ENCODE measurements at regions not wholly inside any gene's neighbourhood (a gene's known extent, or its start where the extent isn't known, plus 50 kb on each side); places are given as distances from the start of the nearest gene placed in this dataset.

GRCh38 chr16:85394456-85395206 is 218.5 kb upstream of the GSE1 start:
- no peak for DNase-seq

DNA sequence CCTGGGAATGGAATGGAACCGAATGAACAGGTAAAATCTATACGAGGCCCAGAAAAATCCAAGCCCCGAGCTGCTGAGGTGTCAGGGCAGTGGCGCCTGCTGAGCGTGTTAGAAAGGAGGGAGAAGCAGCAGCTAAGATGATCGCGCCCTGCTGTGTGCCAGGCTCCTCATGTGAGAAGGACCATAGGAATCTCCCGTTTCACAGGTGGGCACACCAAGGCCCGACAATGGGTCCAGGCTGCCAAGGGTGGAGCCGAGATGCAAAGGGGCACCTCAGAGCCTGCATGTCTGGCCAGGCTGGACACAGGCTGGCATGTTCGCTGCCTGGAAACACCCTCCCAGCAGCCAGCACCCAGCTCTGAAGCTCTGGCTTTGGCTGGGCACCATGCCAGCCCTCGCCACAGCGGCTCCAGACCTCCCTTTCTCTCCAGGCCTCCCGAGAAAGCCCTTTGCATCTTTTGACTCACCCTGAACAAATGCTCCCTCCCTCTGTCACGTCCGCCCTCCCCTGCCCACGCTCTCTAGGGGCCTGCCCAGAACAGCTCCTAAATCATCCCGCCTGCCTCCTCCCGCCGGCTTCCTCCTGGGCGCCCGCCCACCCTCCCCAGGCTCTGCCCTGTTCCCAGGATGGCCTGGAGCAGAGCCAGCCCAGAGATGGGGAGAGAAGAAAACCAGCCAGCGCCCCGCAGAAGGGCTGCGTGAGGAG is 217.8 kb upstream of the GSE1 start:
- DNase-seq = no peak

DNA sequence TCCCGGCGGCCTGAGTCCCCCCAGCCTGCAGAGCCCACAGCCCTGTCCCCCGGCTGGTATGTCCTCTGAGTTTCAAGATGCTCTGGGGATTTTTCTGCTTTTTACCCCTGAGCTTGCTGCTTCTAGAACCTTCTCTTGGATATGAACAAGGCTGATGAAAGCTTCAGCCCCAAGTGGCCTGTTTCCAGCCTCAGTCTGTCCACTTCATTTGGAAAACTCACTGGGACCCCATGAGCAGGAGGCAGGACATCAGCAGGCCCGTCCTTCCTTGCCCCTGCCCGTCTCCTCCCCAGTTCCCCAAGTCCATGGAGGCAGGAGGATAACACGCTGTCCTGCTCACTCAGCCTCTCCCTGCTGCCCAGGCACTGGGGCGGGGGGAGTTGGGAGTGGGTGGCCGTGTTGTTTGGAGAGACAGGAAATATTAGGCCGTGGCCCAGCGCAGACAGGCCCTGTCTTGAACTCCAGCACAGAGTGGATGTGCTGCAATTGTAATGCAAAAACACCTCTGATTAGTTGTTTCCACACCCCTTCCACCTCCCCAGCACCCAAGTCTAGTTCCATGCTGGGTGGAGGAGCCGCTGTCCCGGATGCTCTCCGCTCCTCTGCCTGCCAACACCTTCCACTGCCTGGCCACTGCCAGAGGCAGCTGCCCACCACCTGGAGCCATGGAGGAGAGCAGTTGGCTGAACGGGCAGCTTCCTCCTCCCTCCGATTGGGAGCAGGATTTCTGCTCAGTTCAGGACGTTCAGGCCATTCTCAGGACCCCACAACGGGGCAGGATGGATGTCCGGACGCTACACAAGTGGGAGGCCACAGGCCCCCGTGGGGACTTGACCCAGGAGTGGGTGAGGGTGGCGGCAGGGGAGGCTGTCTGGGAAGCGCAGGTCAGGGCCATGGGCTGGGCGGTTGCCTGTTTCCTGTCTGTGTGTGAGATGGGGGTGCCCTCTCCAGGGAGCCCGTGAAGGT is 216.9 kb upstream of the GSE1 start:
- no peak for DNase-seq

GRCh38 chr16:85396879-85397871 is 215.9 kb upstream of the GSE1 start:
- DNase-seq = no peak

- no peak for DNase-seq
These were observed 215.1 kb upstream of the GSE1 start for GRCh38 chr16:85398050-85398451.

GRCh38 chr16:85398688-85399582 is 214.2 kb upstream of the GSE1 start:
- DNase-seq = no peak

GRCh38 chr16:85399583-85400284 is 213.4 kb upstream of the GSE1 start:
- no peak for DNase-seq

DNA sequence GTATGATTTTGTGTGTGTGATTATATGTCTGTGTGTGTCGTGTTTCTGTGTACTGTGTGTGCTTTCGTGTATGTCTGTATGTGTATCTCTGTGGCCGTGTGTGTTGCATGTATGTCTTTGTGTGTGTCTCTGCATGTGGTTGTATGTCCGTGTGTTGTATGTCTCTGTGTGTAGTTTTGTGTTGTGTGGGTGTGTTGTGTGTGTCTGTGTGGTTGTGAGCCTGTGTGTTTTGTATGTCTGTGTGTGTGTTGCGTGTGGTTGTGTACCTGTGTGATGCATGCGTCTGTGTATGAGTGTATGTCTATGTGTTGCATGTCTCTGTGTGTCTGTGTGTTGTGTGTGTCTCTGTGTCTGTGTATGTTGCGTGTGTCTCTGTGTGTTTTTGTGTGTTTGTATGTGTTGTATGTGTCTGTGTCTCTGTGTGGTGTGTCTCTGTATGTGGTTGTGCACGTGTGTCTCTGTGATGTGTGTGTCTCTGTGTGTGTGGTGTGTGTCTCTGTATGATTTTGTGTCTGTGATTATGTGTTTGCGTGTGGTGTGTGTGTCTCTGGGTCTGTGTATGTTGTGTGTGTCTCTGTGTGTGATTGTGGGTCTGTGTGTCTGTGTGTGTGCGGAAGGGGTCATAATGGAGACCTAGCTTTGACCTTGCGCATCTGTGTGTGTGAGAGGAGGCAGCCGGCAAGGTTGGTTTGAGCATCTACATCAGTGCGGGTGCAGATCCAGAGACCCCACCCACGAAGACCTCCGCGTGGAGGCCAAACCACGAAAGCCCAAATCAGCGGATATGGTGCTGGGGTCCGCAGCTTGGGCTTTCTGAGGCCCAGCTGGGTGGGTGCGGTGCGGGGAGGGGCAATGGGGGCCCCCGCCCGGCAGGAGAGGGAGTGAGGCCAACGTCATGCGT is 212.6 kb upstream of the GSE1 start:
- DNase-seq = no peak

DNA sequence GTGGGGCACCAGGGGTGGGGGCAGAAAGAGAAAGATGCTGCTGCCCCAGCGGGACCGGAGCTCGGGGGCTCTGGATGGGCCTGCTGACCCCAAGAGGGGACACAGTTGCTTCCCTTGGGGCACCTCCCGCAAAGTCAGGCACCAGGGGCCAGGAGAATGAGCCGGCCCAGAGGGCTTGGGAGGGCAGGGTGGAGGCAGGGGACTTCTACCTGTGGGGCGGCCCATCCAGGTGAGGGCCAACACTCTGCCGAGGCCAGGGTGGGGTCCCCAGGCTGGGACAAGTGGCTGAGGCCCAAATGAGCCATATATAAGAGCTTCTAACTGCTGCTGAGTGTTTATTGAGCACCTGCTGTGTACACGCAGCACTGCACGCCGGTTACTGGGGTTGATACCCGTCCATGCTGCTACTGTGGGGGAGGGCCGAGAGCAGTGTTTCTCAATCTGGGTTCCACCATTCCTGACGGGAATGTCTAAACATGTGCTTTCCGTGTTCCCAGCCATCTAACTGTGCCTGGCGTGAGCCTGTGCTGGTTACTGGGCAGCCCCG is 211.7 kb upstream of the GSE1 start:
- no peak for DNase-seq

GRCh38 chr16:85401917-85402766 is 211.0 kb upstream of the GSE1 start:
- no peak for DNase-seq

DNA sequence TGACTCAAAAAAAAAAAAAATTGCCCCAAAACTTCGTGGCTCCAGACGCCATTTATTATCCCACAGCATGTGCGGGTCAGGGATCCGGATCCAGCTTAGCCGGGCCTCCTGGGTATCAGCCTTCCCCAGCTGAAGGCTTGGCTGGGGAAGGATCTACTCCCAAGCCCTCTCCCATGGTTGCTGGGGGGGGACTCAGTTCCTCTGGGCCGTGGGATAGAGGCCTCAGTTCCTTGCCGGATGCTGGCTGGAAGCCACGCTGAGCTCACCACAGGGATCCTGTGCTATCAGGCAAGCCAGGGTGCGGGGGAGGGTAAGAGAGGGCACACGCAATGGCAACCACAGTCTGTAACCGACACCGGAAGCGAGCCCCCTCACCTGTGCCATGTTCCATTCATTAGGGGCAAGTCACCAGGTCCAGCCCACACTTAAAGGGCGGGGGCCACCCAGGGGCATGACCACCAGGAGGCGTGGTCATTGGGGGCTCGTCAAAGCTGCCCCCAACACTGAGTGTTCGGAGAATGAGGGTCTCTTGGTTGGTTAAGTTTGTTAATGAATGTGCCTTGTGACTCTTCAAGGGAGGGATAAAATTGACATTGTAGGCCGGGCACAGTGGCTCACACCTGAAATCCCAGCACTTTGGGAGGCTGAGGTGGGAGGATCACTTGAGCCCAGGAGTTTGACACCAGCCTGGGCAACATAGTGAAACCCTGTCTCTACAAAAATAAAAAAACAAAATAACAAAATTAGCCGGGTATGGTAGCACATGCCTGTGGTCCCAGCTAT is 210.0 kb upstream of the GSE1 start:
- no peak for DNase-seq

DNA sequence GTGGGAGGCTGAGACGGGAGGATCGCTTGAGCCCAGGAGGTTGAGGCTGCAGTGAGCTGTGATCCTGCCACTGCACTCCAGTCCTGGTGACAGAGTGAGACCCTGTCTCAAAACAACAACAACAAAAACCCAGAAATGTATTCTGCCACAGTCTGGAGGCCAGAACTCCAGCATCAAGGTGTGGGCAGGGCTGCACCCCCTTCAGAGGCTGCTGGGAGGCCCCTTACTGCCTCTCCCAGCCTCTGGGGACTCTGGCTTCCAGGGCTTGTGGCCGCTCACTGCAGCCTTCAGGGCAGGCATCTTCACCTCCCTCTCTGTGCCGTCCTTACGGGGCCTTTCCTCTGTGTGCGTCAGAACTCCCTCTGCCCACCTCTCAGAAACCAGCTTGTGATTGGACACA is 209.4 kb upstream of the GSE1 start:
- DNase-seq = no peak

- no peak for DNase-seq
These were observed 200.1 kb upstream of the GSE1 start for GRCh38 chr16:85412911-85413520.

DNA sequence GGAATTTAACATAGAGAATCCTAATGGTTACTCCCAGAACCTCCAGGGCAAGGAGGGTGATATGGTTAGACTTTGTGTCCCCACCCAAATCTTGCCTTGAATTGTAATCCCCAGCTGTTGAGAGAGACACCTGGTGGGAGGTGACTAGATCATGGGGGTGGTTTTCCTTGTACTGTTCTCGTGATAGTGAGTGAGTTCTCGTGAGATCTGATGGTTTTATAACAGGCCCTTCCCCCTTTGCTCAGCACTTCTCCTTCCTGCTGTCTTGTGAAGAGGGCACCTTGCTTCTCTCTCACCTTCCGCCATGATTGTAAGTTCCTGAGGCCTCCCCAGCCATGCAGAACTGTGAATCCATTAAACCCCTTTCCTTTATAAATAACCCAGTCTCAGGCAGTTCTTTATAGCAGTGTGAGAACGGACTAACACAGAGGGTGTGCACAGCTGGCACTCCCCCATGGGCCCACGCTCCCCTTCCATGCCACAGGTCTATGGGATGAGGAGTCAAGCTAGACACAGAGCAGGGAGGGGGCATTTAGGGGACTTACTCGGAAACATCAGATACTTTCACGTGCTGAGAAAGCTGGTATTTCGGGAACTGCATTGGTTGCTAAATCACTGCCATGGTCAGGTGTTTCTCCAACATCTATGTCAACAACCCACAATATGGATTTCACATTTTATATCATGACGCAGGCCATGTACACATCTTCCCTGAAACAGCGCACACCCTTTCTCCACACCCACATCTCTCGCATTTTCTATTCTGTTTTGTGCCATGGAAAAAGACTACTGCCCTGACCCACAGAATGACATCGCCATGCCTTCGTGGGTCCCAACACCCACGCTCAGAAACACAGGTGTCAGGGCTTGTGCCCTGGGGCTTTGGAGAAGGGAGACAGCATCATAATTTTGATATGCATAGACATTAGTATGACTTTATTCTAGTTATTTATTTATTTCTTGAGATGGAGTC is 199.1 kb upstream of the GSE1 start:
- no peak for DNase-seq

Measured in CD4-positive, alpha-beta T cell treated with Interleukin-6 for 4 hours (primary cell).